HG03060 (cell line): ENCODE measurements at regions not wholly inside any gene's neighbourhood (a gene's known extent, or its start where the extent isn't known, plus 50 kb on each side); places are given as distances from the start of the nearest gene placed in this dataset.
"Not testable (repeated sequence)": the region's sequence is repeated elsewhere in the genome, so short reads cannot be mapped to it uniquely, and the experiment has no call there.

ENCODE experiments used
- ATAC-seq: cut with Tn5 transposase; IDR thresholded peaks from one replicate; pipeline ENCODE4 v1.9.1; 2021; ENCODE audit warnings: low read depth, moderate number of reproducible peaks; ENCODE audit not compliant: unreplicated experiment

- ATAC-seq: no peak
Measured at GRCh38 chr5:1655496-1656270, 131.9 kb upstream of the LPCAT1 start.

- ATAC-seq: no peak
Measured at GRCh38 chr5:1654786-1655495, 131.2 kb upstream of the LPCAT1 start.

DNA sequence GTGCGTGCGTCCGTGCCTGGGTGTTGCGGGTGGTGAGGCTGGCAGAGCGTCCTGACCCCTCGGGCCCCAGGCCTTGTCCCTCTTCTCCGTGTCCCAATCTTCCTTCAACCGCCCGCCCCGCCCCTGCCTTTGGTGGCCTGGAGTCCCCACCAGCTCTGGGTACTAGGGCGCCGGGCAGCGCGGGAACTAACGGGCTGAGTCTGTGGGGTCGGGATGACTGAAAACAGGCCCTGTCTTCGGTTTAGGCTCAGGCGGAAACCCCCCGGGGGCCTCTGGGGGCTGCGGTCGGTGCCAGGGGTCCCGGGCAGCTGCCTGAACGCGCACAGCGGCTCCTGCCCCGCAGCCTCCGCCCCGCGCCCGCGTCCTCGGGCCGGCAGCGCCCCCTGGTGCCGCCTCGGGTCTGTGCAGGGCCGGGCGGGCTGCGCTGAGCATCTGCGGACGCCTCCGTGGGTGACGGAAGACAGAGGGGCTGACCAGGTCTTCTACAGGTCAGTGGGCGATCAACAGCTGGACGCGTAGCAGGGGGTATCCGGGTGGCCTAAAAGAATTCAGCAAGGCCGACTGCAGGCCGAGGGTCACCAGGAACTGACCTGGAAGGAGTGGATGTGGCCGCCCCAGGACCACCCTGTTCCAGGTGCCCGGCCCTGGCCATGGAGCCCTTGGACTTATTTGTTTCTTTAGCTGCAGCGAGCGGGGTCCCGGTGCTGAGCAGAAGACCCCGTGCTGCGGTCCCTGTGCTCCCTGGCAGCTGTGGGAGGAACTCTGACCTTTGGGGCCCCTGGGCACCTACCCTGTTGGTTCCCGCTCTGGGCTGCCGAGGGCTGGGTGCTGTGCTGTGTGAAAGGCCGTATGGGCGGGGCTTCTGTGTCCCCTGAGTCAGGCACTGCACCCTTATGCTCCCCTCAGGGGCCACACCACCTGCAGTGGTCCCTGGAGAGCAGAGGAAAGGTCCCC lies 130.2 kb upstream of the LPCAT1 start:
- peak; percentile 47 for ATAC-seq

DNA sequence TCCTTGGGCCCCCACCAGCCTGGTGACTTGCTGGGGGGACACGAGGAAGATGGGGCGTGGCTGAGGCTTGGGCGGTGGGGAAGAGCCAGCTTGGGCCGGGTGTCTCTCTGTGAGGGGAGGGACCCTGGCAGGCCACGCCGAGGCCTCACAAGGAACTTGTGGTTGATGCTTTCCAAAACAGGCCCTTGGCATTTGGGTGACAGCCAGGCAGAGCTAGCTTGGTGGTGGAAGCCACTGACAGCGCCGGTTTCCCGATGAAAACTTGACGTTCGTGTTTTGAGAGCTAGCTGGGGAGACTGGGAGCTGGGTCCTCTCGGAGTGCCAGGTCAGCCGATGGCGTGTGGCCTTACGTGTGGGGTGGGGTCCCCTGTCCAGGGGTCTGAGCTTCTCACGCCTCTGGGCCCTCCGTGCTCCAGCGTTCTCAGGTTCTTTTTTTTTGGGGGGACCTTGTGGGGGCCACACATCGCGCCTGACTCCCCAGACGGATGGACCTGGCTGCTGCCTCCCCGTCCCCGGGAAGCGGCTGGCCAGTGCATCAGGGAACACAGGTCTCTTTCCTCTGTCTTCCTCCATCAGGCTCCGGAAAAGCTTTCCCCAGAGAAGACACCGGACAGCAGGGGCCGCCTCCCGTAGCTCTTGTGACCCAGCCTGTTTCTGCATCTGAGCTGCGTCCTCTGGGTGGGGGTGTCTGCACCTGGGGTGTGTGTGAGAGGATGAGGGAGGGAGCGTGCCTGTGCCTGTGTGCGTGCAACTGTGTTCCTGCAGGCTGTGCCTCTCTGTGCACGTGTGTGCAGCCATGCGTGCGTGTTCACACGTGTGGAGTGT lies 129.3 kb upstream of the LPCAT1 start:
- ATAC-seq: no peak

DNA sequence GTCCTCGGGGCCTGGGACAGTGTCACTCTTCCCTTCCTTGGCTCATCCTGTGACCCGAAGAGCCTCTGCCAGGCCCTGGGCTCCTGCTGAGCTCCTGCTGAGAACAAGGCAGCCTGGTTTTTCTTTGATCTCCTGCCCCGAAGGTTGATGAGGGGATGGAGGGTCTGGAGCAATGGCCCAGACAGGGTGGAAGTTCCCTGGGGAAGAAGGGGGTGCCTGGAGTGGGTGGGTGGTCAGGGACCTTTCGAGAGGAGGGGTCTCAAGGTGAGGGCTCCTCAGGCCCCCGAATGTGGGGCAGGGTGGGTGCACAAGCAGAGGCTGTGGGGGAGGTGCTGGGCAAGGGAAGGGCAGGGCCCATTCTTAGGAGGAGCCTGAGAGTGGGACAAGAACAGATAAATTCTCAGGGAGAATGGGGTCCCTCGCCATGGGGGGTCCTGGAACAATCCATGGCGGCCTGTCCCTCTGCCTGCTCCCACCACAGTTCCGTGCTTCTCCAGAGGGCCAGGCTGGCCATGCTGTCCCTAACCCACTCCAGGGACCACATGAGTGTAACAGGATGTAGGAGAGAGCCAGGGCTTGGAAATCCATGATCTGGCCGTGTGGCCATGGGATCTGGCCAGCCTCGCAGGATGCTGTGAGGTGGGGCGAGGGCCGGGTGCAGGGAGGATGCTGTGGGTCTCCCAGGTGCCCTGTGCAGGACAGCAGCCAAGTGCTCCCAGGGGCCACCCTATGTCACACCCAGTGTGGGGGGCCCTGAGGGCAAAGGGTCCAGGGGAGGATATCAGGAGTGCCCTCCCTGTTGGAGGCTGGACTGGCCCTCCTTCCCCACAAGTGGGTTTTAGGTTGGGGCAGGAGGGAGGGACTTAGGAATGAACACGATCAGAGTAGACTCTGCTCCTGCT lies 128.5 kb upstream of the LPCAT1 start:
- no peak for ATAC-seq

GRCh38 chr5:1651250-1651649 lies 127.5 kb upstream of the LPCAT1 start:
- no peak for ATAC-seq

GRCh38 chr5:1649554-1649953 lies 125.8 kb upstream of the LPCAT1 start:
- no peak for ATAC-seq

DNA sequence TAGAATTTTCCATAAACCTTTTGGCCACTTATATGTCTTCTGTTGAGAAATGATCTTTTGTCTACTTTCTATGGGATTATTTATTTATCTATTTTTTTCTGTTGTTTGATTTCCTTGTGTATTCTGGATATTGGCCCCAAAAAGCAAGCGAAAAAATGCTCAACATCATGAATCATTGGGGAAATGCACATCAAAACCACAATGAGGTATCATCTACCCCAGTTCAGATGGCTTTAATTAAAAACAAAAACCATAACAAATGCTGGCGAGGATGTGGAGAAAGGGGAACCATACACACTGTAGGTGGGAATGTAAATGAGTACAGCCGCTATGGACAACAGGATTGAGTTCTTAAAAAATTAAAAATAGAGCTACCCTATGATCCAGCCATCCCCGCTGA lies 125.0 kb upstream of the LPCAT1 start:
- no peak for ATAC-seq

GRCh38 chr5:1647580-1647979 lies 123.8 kb upstream of the LPCAT1 start:
- no peak for ATAC-seq

- no peak for ATAC-seq
Measured at GRCh38 chr5:1644810-1645571, 121.2 kb upstream of the LPCAT1 start.

DNA sequence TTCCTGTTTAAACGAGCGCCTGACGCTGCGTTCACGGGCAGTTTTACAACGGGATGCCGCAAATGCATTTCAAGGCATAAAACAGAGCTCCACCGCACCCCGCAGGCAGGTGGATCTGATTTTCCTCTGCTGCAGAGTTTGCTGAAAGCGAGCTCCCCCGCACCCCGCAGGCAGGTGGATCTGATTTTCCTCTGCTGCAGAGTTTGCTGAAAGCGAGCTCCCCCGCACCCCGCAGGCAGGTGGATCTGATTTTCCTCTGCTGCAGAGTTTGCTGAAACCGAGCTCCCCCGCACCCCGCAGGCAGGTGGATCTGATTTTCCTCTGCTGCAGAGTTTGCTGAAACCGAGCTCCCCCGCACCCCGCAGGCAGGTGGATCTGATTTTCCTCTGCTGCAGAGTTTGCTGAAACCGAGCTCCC lies 120.6 kb upstream of the LPCAT1 start:
- not testable (repeated sequence) for ATAC-seq

GRCh38 chr5:1643651-1644392 lies 120.1 kb upstream of the LPCAT1 start:
- no peak for ATAC-seq

- no peak for ATAC-seq
Measured at GRCh38 chr5:1642621-1643061, 118.9 kb upstream of the LPCAT1 start.

DNA sequence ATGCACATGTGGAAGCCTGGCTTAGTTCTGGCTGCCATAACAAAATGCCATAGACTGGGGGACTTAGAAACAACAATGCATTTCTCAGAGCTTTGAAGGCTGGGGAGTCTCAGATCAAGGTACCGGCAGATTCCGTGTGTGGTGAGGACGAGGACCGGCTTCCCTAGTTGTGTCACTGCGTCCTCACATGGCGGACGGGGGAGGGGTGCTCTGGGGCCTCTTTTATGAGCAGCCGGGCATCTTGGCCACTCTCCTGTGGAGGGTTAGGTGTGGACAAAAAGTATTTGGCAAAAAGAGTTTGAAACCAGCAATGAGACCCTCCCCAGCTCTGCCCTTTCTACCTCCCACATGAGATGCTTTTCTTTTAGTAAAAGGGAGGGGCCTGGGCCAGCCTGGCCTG lies 118.5 kb upstream of the LPCAT1 start:
- no peak for ATAC-seq

- ATAC-seq: no peak
Measured at GRCh38 chr5:1641560-1642166, 117.9 kb upstream of the LPCAT1 start.

- no peak for ATAC-seq
Measured at GRCh38 chr5:1641041-1641440, 117.3 kb upstream of the LPCAT1 start.

DNA sequence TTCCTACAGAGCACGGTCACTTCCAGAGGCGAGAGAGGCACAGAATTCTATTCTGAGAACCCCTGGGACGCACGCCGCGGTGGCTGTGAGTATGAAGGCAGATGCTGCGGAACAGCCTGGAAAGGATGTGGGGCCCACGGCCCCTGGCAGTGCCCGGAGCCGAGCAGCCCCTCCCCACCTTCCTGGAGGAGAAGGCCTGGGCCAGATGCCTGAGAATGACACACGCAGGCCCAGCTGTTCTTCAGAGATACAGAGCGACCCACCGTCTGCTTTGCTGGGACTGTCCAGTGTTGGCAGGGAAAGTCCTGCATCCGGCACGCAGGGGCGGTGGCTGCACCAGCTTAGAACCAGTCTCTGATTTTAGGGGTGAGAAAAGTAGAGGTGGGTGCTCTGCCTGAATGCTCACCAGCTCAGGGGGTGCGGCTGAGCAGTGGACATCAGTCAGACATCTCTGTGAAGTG lies 116.7 kb upstream of the LPCAT1 start:
- ATAC-seq: no peak
